ENCODE measurements at regions not wholly inside any gene's neighbourhood (a gene's known extent, or its start where the extent isn't known, plus 50 kb on each side); places are given as distances from the start of the nearest gene placed in this dataset.

DNA sequence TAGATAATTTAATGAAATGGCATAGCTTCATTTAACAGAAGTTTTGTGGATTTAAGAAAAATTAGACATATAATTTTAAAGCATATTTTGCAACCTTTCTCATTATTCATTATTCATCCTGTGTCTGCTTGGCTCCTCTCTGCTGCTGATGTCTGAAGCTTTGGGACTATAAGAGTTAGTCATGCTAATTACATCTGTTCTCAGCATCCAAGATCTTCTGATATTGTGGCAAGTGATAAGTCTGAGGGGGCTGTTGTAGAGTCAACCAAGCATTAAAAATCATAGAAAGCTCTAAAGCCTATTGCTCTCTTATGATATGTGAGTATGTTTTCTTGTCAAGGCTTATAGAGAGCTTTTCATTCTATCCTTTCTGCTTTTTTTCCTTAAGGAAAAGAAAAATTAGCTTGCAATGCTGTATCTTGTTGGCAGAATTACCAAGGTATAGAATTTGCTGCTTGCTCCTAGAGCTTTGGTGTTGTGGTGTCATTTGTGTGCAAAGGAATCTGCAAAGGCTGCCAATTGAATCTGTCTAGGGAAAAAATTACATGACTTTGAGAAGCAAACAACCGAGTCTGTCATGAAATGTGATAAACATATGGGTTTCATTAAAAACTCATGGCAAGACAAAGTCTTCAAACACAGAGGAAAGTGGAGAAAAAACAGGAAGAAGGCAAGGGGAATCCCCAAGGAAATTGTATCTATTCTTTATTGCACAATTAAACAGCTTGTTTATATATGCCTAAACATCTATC is 156.1 kb upstream of the DAB2 start:
- no peak for DNase-seq

DNA sequence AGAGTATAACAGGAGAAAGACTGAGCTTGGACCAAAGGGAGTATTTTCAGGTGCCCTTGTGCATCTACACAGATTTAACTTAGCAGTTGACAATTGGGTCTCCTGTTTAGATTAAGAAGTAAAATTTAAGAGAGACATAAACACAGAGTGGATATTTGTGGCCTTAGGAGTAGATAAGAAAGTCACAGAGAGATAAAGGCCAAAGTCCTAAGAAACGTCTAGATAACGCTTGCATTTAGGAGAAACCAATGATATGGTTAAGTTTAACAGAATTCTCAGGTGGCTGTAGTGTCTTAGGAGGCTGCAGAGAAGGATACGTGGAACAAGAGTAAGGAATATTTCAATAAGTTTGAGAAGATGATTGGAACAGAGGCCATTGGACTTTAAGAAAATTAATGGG is 155.0 kb upstream of the DAB2 start:
- no peak for DNase-seq

DNA sequence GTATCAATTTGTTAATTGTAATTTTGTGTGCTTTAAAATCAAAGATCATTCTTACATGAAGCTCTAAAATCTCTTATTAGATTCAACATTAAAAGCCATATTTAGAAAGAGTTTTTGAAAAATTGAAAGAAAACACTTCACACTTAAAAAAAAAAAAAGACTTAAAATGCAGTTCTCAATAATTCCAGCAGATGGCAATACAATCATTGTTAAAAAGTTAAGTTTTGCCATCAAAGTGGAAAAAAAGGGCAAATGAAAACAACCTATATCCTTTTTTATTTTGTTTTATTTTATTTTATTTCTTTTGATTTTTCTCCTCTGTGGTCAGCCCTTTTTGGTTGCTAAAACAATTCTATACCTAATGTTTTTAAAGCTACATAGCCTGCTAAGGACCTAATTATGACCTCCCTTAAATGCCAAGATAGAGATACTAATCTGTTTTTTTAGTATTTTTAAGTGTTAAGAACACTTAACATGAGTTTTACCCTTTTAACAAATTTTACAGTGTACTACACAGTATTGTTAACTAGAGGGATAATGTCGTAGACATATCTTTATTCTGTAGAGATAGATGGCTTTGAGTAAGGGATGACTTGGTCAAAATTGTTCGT is 154.2 kb upstream of the DAB2 start:
- DNase-seq = peak; percentile 21

- no peak for DNase-seq
Measured at GRCh38 chr5:39577529-39577928, 152.7 kb upstream of the DAB2 start.

DNA sequence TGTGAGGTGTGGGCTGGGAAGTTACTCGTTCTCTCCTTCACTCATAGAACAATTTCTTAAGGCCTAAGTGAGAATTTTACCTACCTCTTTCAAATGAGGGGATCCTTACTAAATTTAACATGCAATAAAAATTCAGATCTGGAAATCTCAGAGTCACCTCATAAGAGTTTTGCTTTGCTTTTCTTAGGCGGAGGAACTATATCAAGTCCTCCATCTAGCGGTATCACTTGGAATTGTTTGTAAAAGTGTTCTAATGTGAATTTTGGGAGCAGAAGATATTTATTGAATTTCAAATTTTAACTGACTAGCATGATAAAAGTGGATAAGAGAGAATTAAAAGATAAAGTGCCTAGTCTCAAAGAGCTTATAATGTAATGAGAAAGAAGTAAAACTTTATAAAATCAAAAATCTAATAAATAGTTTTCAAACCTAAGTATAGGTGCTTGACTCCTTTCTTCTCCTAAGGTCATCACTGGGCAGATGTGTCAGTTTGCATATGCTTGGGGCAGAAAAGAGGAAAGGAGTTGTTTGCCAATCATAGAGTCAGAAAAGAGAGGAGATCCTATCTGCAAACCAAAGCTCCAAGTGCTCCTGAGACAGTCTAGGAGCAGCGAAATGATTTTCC is 145.7 kb upstream of the DAB2 start:
- DNase-seq = peak; percentile 25

- no peak for DNase-seq
Measured at GRCh38 chr5:39569857-39570256, 145.1 kb upstream of the DAB2 start.

- no peak for DNase-seq
Measured at GRCh38 chr5:39566891-39567290, 142.1 kb upstream of the DAB2 start.

- DNase-seq = no peak
Measured at GRCh38 chr5:39566029-39566428, 141.2 kb upstream of the DAB2 start.

DNA sequence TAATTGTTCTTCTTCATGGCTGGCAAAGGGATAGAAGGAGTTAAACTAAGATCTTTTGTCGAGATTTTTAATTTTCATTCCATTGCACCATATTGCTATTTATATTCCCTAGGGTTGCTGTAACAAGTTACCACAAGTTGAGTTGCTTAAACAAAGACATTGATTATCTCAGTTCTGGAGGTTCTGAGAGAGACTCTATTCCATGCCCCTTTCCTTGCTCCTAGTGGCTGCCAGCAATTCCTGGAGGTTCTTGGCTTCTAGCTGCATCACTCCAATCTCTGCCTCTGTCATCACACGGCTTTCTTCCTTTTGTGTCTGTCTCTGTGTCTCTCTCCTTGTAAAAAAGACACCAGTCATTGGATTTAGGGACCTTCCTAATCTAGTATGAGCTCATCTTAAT is 136.6 kb upstream of the DAB2 start:
- no peak for DNase-seq

DNA sequence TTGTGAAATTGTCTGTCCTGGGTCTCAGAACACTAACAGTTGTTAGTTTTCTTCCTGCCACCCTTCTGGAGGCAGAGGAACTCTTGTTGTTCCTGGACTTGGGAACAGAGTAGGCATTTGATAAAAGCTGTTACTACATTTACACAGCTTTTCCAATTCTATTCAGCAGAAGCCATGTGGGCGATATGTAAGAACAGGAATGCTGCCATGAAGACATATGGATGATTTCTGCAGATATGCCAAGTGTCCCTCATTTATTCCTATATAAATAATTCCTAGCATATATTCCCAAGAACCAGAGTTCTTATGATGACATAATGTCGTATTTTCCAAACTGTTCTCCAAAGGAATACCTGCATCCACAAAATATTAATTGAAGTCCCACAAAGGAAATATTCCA is 135.9 kb upstream of the DAB2 start:
- no peak for DNase-seq

- DNase-seq = no peak
Measured at GRCh38 chr5:39559923-39560322, 135.1 kb upstream of the DAB2 start.

GRCh38 chr5:39558541-39558940 is 133.8 kb upstream of the DAB2 start:
- no peak for DNase-seq

GRCh38 chr5:39555788-39556187 is 131.0 kb upstream of the DAB2 start:
- DNase-seq = no peak

DNA sequence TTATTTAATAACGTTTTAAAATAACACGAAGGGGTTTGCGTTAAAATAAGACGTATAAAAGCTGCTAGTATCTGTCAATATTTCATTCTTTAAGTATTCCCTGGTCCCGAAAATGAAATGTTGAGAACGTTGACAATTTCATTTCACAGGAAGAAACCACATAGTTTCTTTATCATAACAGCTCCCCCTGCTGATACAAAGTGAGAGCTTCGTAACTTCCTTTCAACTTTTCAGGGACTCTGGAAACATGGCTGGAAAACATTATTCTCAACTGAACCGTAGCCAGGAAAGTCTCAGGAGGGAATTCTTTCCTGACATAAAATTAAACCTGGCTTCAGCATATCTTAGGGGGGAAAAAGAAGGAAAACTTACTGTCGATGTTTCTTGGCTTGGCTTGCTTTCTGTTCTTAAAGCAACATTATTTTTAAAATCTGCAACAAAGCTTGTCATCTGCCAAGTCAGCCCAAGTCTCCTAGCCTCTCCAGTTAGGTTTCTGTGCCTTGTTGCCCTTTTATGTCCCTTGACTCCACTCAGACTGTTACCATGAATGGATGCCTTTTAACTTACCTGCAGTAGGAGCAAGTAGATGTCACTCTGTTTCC is 122.9 kb upstream of the DAB2 start:
- DNase-seq = peak; percentile 54

DNA sequence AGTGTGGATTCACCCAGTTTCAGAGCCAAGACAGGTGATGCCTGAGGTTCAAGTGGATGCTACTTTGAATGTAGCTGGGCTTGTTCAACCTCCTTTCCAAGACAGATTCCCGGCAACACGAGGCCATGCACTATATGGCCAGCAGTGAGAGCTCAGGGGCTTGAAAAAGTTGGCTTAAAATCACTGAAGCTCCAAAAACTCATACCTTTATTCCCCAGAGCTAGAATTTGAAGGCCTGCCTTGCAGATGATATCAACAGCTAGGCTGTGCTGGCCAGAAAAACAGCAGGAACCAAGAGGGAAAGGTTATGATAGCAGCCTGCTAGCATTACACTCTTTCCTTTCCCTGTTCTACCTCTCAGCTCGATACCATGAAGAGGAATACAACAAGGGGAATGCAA is 120.2 kb upstream of the DAB2 start:
- no peak for DNase-seq

- DNase-seq = no peak
Measured at GRCh38 chr5:39543335-39543734, 118.6 kb upstream of the DAB2 start.

DNA sequence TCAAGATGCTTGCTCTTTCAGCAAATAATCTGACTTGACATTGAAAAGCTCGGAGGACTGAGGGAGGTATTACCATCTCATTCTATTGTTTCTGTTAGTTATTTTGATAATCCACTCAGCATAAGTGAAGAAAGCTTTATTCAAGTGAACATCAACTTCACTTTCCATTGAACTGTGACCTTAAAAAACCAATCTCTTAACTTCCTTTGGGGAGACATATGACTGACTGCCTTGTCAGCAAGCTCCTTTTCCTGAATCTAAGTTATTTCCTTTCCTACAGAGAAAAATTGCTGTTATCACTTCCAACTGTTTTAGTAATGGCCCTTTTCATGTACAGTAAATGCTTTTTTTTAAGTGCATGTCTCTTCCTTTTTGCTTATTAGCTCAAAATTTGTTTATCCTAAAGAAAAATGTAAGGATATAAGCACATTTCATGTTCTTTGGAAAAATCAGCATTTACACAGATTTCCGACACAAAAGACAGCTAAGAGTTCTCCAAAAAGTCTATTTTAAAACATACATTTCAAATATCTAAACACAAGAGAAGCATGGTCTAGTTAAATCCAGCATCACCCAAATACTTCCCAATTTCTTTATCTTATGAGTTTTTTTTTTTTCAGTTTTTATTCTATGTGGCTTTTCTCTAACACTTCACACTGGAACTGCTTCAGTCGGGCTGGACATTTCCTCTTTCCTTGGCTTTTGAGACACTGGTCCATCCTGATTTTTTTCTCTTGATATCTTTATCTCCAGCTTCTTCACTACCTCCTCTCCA is 117.9 kb upstream of the DAB2 start:
- no peak for DNase-seq

DNA sequence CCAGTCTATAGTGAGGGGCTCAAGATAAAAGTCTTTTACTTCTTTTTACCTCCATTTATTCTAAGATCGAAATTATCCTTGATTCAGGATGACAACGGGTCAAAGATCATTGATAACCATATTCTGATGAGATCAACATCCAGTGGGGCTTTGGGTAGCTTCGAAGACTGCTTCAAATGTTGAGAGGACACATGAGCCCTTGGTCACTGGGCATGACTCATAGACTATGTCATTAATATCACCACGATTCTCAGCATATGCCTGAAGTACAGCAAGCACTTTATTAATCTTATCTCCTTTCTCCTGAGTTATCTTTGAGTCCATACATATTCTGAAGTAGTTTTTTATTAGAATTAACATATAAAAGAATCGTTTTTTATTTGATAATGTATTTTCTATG is 117.1 kb upstream of the DAB2 start:
- no peak for DNase-seq

DNA sequence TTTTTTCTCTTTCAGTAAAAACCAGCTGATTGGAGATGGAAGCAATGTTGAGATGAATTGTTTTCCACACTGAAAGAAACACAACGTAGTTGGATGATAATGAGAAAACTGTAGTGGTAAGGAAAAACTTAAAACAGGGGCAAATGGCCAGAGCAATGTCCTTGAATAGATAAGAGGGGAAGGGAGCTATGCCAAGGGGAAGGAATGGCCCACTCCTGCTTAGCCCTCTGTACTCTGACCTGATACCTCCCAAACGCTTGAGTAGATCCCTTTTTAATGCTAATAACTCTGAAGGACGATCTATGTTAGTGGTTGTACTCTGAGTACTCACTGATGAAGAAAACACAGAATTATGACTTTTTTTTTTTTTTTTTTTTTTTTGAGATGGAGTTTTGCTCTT is 114.7 kb upstream of the DAB2 start:
- no peak for DNase-seq

GRCh38 chr5:39534690-39535089 is 109.9 kb upstream of the DAB2 start:
- DNase-seq = no peak

DNA sequence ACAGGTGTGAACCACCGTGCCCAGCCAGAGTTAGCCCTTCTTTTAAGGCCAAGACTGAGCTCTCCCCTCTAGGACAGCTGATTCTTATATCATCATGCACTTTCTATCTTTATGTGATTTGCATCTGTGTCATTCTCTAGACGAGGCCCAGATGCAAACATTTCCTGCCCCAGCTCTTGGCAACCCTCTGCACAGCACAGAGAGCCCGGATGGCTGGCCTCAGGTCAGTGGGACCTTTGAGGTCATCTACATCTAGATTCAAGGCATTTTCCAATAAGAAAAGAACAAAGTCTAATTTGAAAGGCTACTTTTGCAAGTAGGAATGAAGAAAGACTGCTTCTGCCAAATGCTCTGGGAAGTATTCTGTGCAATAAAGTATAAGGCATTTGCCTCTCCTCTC is 109.0 kb upstream of the DAB2 start:
- DNase-seq = no peak

- no peak for DNase-seq
Measured at GRCh38 chr5:39532511-39532910, 107.7 kb upstream of the DAB2 start.

- no peak for DNase-seq
Measured at GRCh38 chr5:39531306-39531705, 106.5 kb upstream of the DAB2 start.
